Osteoblast (primary cell): ENCODE measurements at regions not wholly inside any gene's neighbourhood (a gene's known extent, or its start where the extent isn't known, plus 50 kb on each side); places are given as distances from the start of the nearest gene placed in this dataset.

Experiments used
- DNase-seq: peaks from one replicate; pipeline ENCODE4 v3.0.0; 2011; ENCODE audit warnings: low spot score, mixed read lengths; ENCODE audit not compliant: insufficient read length; ENCODE audit errors: missing footprints
- H2AFZ ChIP-seq: 2 replicates; pipeline ENCODE4 v1.6.0; 2011; ENCODE audit warnings: mild to moderate bottlenecking, low read length
- H3K27ac ChIP-seq: 2 replicates; pipeline ENCODE4 v1.5.1; 2011; ENCODE audit warnings: mild to moderate bottlenecking, low read depth, low read length, moderate library complexity
- H3K27me3 ChIP-seq: 2 replicates; pipeline ENCODE4 v1.6.0; 2012; ENCODE audit warnings: mild to moderate bottlenecking, control low read depth, inconsistent platforms, low read length, moderate library complexity; ENCODE audit not compliant: insufficient read depth
- H3K36me3 ChIP-seq: 2 replicates; pipeline ENCODE4 v1.5.1; 2011; ENCODE audit warnings: mild to moderate bottlenecking, low read length, control low read depth, moderate library complexity; ENCODE audit not compliant: insufficient read depth
- H3K4me1 ChIP-seq: 2 replicates; pipeline ENCODE4 v1.5.1; 2011; ENCODE audit warnings: mild to moderate bottlenecking, low read length, control low read depth, moderate library complexity; ENCODE audit not compliant: insufficient read depth
- H3K4me2 ChIP-seq: 2 replicates; pipeline ENCODE4 v1.6.0; 2011; ENCODE audit warnings: mild to moderate bottlenecking, low read length; ENCODE audit not compliant: insufficient read depth
- H3K4me3 ChIP-seq: fragments of 200-600 bp; sonication (generic); 3 replicates; pipeline ENCODE4 v1.5.1; 2012; ENCODE audit warnings: mild to moderate bottlenecking, low read length, inconsistent platforms; ENCODE audit not compliant: insufficient read depth
- H3K79me2 ChIP-seq: 2 replicates; pipeline ENCODE4 v1.6.0; 2012; ENCODE audit warnings: mild to moderate bottlenecking, low read length, control low read depth, inconsistent platforms; ENCODE audit not compliant: insufficient read depth
- H3K9me3 ChIP-seq: 2 replicates; pipeline ENCODE4 v1.5.1; 2011; ENCODE audit warnings: low read depth, low read length, control low read depth
- H4K20me1 ChIP-seq: 2 replicates; pipeline ENCODE4 v1.6.0; 2012; ENCODE audit warnings: mild to moderate bottlenecking, low read length, control low read depth; ENCODE audit not compliant: insufficient read depth
- CTCF ChIP-seq: IDR thresholded peaks from 2 replicates; pipeline ENCODE4 v1.5.1; 2011; ENCODE audit warnings: mild to moderate bottlenecking, low read depth, low read length, moderate library complexity; ENCODE audit errors: extremely low read depth

GRCh38 chr9:107793541-107793940 is 304.0 kb upstream of the KLF4 start:
- H3K27ac ChIP-seq: no peak overlapping the region
- H3K4me3 ChIP-seq: no peak overlapping the region
- H3K79me2 ChIP-seq: no peaks in the 10 kb centered on the region
- no peaks in the 10 kb centered on the region for H3K36me3 ChIP-seq
- DNase-seq: no peak
- H3K4me1 ChIP-seq: no peaks in the 10 kb centered on the region
- no peak overlapping the region for H2AFZ ChIP-seq
- TF ChIP-seq CTCF: no peak
- no peaks in the 10 kb centered on the region for H4K20me1 ChIP-seq
- no peaks in the 10 kb centered on the region for H3K27me3 ChIP-seq
- H3K9me3 ChIP-seq: no peaks in the 10 kb centered on the region
- no peak overlapping the region for H3K4me2 ChIP-seq

- no peak overlapping the region for H2AFZ ChIP-seq
- no peak overlapping the region for H3K27ac ChIP-seq
- H3K27me3 ChIP-seq: no peaks in the 10 kb centered on the region
- TF ChIP-seq CTCF: no peak
- H4K20me1 ChIP-seq: no peaks in the 10 kb centered on the region
- no peaks in the 10 kb centered on the region for H3K36me3 ChIP-seq
- H3K4me2 ChIP-seq: no peak overlapping the region
- no peaks in the 10 kb centered on the region for H3K4me1 ChIP-seq
- no peak for DNase-seq
- no peak overlapping the region for H3K4me3 ChIP-seq
- no peaks in the 10 kb centered on the region for H3K79me2 ChIP-seq
- H3K9me3 ChIP-seq: no peaks in the 10 kb centered on the region
Measured at GRCh38 chr9:107792596-107792995, 303.0 kb upstream of the KLF4 start.

GRCh38 chr9:107792006-107792405 is 302.4 kb upstream of the KLF4 start:
- Histone ChIP-seq H3K4me2 (no peak overlapping the region), H3K36me3 (no peaks in the 10 kb centered on the region), H3K27ac (no peak overlapping the region)

GRCh38 chr9:107789001-107789700 is 299.6 kb upstream of the KLF4 start:
- TF ChIP-seq CTCF: no peak
- DNase-seq: no peak

More at GRCh38 chr9:107792006-107792405, 302.4 kb upstream of the KLF4 start:
- Histone ChIP-seq H4K20me1 (no peaks in the 10 kb centered on the region), H3K4me1 (no peaks in the 10 kb centered on the region), H3K27me3 (no peaks in the 10 kb centered on the region), H3K4me3 (no peak overlapping the region), H3K9me3 (no peaks in the 10 kb centered on the region), H3K79me2 (no peaks in the 10 kb centered on the region), H2AFZ (no peak overlapping the region)
- DNase-seq: no peak
- no peak for TF ChIP-seq CTCF

More at GRCh38 chr9:107789001-107789700, 299.6 kb upstream of the KLF4 start:
- Histone ChIP-seq H3K79me2 (no peaks in the 10 kb centered on the region), H3K27ac (no peak overlapping the region), H3K4me1 (peaks cover 14% of the 10 kb centered on the region), H3K36me3 (no peaks in the 10 kb centered on the region), H2AFZ (no peak overlapping the region), H3K4me2 (no peak overlapping the region), H3K9me3 (no peaks in the 10 kb centered on the region), H3K27me3 (no peaks in the 10 kb centered on the region), H4K20me1 (no peaks in the 10 kb centered on the region), H3K4me3 (no peak overlapping the region)
